Osteocyte (in vitro differentiated cells): ENCODE measurements at regions not wholly inside any gene's neighbourhood (a gene's known extent, or its start where the extent isn't known, plus 50 kb on each side); places are given as distances from the start of the nearest gene placed in this dataset.
"Not testable (repeated sequence)": the region's sequence is repeated elsewhere in the genome, so short reads cannot be mapped to it uniquely, and the experiment has no call there.

ENCODE experiments used
- DNase-seq: peaks from one replicate; pipeline ENCODE4 v3.0.0; 2021; ENCODE audit warnings: mixed read lengths; ENCODE audit not compliant: unreplicated experiment; ENCODE audit errors: extremely low spot score
- H3K27ac Mint-ChIP-seq: one replicate; pipeline ENCODE4 v1.8.0; 2021; ENCODE audit warnings: mild to moderate bottlenecking, mixed read lengths; ENCODE audit not compliant: unreplicated experiment
- H3K27me3 Mint-ChIP-seq: one replicate; pipeline ENCODE4 v1.8.0; 2021; ENCODE audit warnings: mixed read lengths; ENCODE audit not compliant: unreplicated experiment
- H3K36me3 Mint-ChIP-seq: one replicate; pipeline ENCODE4 v1.8.0; 2021; ENCODE audit warnings: mixed read lengths; ENCODE audit not compliant: unreplicated experiment
- H3K4me1 Mint-ChIP-seq: one replicate; pipeline ENCODE4 v1.8.0; 2021; ENCODE audit warnings: mixed read lengths; ENCODE audit not compliant: unreplicated experiment
- H3K4me3 Mint-ChIP-seq: one replicate; pipeline ENCODE4 v1.8.0; 2021; ENCODE audit warnings: mild to moderate bottlenecking, moderate library complexity, mixed read lengths; ENCODE audit not compliant: unreplicated experiment
- H3K9me3 Mint-ChIP-seq: one replicate; pipeline ENCODE4 v1.8.0; 2021; ENCODE audit warnings: mixed read lengths; ENCODE audit not compliant: unreplicated experiment
- CTCF ChIP-seq: fragments of 200-600 bp; sonication (generic); IDR thresholded peaks from 2 replicates; pipeline ENCODE4 v1.5.0; 2021; ENCODE audit warnings: antibody characterized with exemption, mild to moderate bottlenecking, moderate library complexity

GRCh38 chr5:54397420-54397819, 58.1 kb upstream of the HSPB3 start:
- Mint-ChIP-seq H3K4me3 (no peak overlapping the region), H3K27me3 (peaks cover 23% of the 10 kb centered on the region), H3K36me3 (no peaks in the 10 kb centered on the region), H3K4me1 (no peaks in the 10 kb centered on the region), H3K27ac (no peak overlapping the region), H3K9me3 (no peaks in the 10 kb centered on the region)
- DNase-seq: no peak
- no peak for TF ChIP-seq CTCF

GRCh38 chr5:54393007-54393406, 62.5 kb upstream of the HSPB3 start:
- H3K27ac Mint-ChIP-seq, DNase-seq, H3K4me3 Mint-ChIP-seq, H3K9me3 Mint-ChIP-seq, H3K36me3 Mint-ChIP-seq: not testable (repeated sequence)
- Mint-ChIP-seq H3K4me1 (peaks cover 30% of the 10 kb centered on the region), H3K27me3 (peaks cover 10% of the 10 kb centered on the region)

- DNase-seq: no peak
- Mint-ChIP-seq H3K4me3 (no peak overlapping the region), H3K36me3 (peaks cover 2% of the 10 kb centered on the region), H3K27me3 (peaks cover 10% of the 10 kb centered on the region), H3K27ac (peak overlapping the region; percentile 78), H3K4me1 (peaks cover 52% of the 10 kb centered on the region), H3K9me3 (no peaks in the 10 kb centered on the region)
- no peak for TF ChIP-seq CTCF
Measured at GRCh38 chr5:54390539-54391031, 64.9 kb upstream of the HSPB3 start.

GRCh38 chr5:54390015-54390414, 65.5 kb upstream of the HSPB3 start:
- DNase-seq: peak; percentile 86
- Mint-ChIP-seq H3K4me1 (peaks cover 53% of the 10 kb centered on the region), H3K27ac (peak overlapping the region; percentile 78)

GRCh38 chr5:54389399-54389798, 66.1 kb upstream of the HSPB3 start:
- not testable (repeated sequence) for DNase-seq, H3K9me3 Mint-ChIP-seq, H3K27me3 Mint-ChIP-seq, H3K4me3 Mint-ChIP-seq, H3K36me3 Mint-ChIP-seq
- Mint-ChIP-seq H3K4me1 (peaks cover 53% of the 10 kb centered on the region), H3K27ac (peak overlapping the region; percentile 71)

More at GRCh38 chr5:54390015-54390414, 65.5 kb upstream of the HSPB3 start:
- Mint-ChIP-seq H3K27me3 (peaks cover 10% of the 10 kb centered on the region), H3K9me3 (no peaks in the 10 kb centered on the region), H3K36me3 (peaks cover 2% of the 10 kb centered on the region), H3K4me3 (no peak overlapping the region)
- no peak for TF ChIP-seq CTCF

- Mint-ChIP-seq H3K4me3 (no peak overlapping the region), H3K9me3 (no peaks in the 10 kb centered on the region), H3K27ac (peak overlapping the region; percentile 67), H3K27me3 (peaks cover under 1% of the 10 kb centered on the region), H3K4me1 (peaks cover 58% of the 10 kb centered on the region), H3K36me3 (peaks cover 2% of the 10 kb centered on the region)
- TF ChIP-seq CTCF: no peak
- DNase-seq: no peak
Measured at GRCh38 chr5:54388811-54389210, 66.7 kb upstream of the HSPB3 start.
